Activated T-helper 2 cell treated with anti-CD3 and anti-CD28 coated beads, Interferon-gamma antibody, Interleukin-2, Interleukin-4, amounts not matched to agents 10 μg/mL and 5 μg/mL and 100 μg/mL, durations not matched to agents 14 hours and 24 hours and 36 hours (primary cell): ENCODE measurements at regions not wholly inside any gene's neighbourhood (a gene's known extent, or its start where the extent isn't known, plus 50 kb on each side); places are given as distances from the start of the nearest gene placed in this dataset.

Source experiments
- DNase-seq: peaks from one replicate; pipeline ENCODE4 v3.0.0; 2021; ENCODE audit warnings: low spot score
- H3K27ac Mint-ChIP-seq: one replicate; pipeline ENCODE4 v1.8.0; 2021; ENCODE audit warnings: mixed read lengths
- H3K27me3 Mint-ChIP-seq: one replicate; pipeline ENCODE4 v1.8.0; 2021; ENCODE audit warnings: low read depth, mixed read lengths
- H3K36me3 Mint-ChIP-seq: one replicate; pipeline ENCODE4 v1.8.0; 2021; ENCODE audit warnings: low read depth, mixed read lengths
- H3K4me1 Mint-ChIP-seq: one replicate; pipeline ENCODE4 v1.8.0; 2021; ENCODE audit warnings: low read depth, mixed read lengths
- H3K4me3 Mint-ChIP-seq: one replicate; pipeline ENCODE4 v1.8.0; 2021; ENCODE audit warnings: low read depth, mild to moderate bottlenecking, moderate library complexity, mixed read lengths
- H3K9me3 Mint-ChIP-seq: one replicate; pipeline ENCODE4 v1.8.0; 2021; ENCODE audit warnings: mixed read lengths
- intact Hi-C: fragments of 100-400 bp; cut with micrococcal nuclease; formaldehyde crosslinking; loops from one replicate; pipeline ENCODE4 v1.15.1; 2023

DNA sequence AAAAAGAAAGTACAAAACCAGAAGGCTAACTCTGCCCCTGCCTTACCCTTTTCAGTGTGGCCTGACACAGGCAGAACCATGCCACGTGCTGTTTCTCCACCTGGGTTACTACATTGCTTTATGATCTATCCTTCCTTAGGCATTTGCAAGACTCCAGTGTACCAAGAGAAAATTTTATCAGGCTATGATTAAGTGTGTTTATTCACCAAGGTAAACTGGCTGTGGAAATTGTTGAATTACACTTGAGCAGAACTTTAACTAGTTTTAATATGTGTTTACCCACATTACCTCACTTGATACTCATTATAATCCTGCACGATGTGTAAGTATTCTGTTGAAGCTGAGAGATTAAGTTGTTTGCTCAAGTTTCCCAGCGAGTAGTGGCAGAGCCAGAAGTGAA, 129.7 kb upstream of the MYOCD start:
- Mint-ChIP-seq H3K27ac (no peak overlapping the region), H3K9me3 (peaks cover 40% of the 10 kb centered on the region), H3K4me1 (no peaks in the 10 kb centered on the region), H3K4me3 (no peak overlapping the region), H3K27me3 (no peaks in the 10 kb centered on the region), H3K36me3 (no peaks in the 10 kb centered on the region)
- DNase-seq: no peak
- intact Hi-C loops: no loop called here

GRCh38 chr17:12536472-12536871, 129.2 kb upstream of the MYOCD start:
- DNase-seq: no peak
- Mint-ChIP-seq H3K36me3 (no peaks in the 10 kb centered on the region), H3K4me1 (no peaks in the 10 kb centered on the region), H3K4me3 (no peak overlapping the region), H3K9me3 (peaks cover 42% of the 10 kb centered on the region), H3K27me3 (no peaks in the 10 kb centered on the region), H3K27ac (no peak overlapping the region)
- intact Hi-C loops: no loop called here

GRCh38 chr17:12537436-12537835, 128.3 kb upstream of the MYOCD start:
- Mint-ChIP-seq H3K4me3 (no peak overlapping the region), H3K27ac (no peak overlapping the region), H3K36me3 (no peaks in the 10 kb centered on the region), H3K27me3 (no peaks in the 10 kb centered on the region), H3K4me1 (no peaks in the 10 kb centered on the region), H3K9me3 (peaks cover 42% of the 10 kb centered on the region)
- intact Hi-C loops: no loop called here
- no peak for DNase-seq

- Mint-ChIP-seq H3K27me3 (no peaks in the 10 kb centered on the region), H3K4me3 (no peak overlapping the region), H3K4me1 (no peaks in the 10 kb centered on the region), H3K36me3 (no peaks in the 10 kb centered on the region), H3K9me3 (peaks cover 42% of the 10 kb centered on the region), H3K27ac (no peak overlapping the region)
- intact Hi-C loops: no loop called here
- DNase-seq: no peak
Observed at GRCh38 chr17:12538003-12538402, 127.7 kb upstream of the MYOCD start.

GRCh38 chr17:12545877-12546513, 119.7 kb upstream of the MYOCD start:
- H3K27me3 Mint-ChIP-seq: no peaks in the 10 kb centered on the region
- intact Hi-C loops: no loop called here
- H3K27ac Mint-ChIP-seq: no peak overlapping the region
- H3K36me3 Mint-ChIP-seq: no peaks in the 10 kb centered on the region
- H3K4me3 Mint-ChIP-seq: no peak overlapping the region
- DNase-seq: no peak
- no peaks in the 10 kb centered on the region for H3K4me1 Mint-ChIP-seq
- H3K9me3 Mint-ChIP-seq: peaks cover 36% of the 10 kb centered on the region

DNA sequence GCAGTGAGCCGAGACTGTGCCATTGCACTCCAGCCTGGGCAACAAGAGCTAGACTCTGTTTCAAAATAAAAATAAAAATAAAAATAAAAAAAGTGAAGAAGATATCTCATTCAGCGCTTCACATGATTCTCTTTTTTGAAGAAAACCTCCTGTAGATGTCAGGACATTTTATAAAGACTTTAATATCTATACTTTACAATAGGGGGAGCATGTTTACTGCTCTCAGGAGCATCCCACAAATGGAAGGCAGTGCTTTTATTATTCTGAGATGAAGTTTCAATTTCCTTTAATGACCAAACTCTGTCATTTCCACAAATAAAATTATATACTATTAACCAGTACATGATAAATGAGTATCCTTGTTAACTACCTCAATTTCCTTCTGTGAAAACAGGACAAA, 118.7 kb upstream of the MYOCD start:
- Mint-ChIP-seq H3K27ac (no peak overlapping the region), H3K4me3 (no peak overlapping the region), H3K9me3 (peaks cover 35% of the 10 kb centered on the region), H3K4me1 (no peaks in the 10 kb centered on the region), H3K36me3 (no peaks in the 10 kb centered on the region), H3K27me3 (no peaks in the 10 kb centered on the region)
- no peak for DNase-seq
- intact Hi-C loops: no loop called here

- Mint-ChIP-seq H3K4me1 (no peaks in the 10 kb centered on the region), H3K27me3 (no peaks in the 10 kb centered on the region), H3K4me3 (no peak overlapping the region), H3K36me3 (no peaks in the 10 kb centered on the region), H3K27ac (no peak overlapping the region), H3K9me3 (peaks cover 35% of the 10 kb centered on the region)
- no peak for DNase-seq
- intact Hi-C loops: no loop called here
Observed at GRCh38 chr17:12547831-12548230, 117.9 kb upstream of the MYOCD start.

GRCh38 chr17:12548558-12548957, 117.1 kb upstream of the MYOCD start:
- no peaks in the 10 kb centered on the region for H3K36me3 Mint-ChIP-seq
- intact Hi-C loops: no loop called here
- H3K27ac Mint-ChIP-seq: no peak overlapping the region
- no peaks in the 10 kb centered on the region for H3K27me3 Mint-ChIP-seq
- no peaks in the 10 kb centered on the region for H3K4me1 Mint-ChIP-seq
- no peak for DNase-seq
- peaks cover 32% of the 10 kb centered on the region for H3K9me3 Mint-ChIP-seq
- no peak overlapping the region for H3K4me3 Mint-ChIP-seq

DNA sequence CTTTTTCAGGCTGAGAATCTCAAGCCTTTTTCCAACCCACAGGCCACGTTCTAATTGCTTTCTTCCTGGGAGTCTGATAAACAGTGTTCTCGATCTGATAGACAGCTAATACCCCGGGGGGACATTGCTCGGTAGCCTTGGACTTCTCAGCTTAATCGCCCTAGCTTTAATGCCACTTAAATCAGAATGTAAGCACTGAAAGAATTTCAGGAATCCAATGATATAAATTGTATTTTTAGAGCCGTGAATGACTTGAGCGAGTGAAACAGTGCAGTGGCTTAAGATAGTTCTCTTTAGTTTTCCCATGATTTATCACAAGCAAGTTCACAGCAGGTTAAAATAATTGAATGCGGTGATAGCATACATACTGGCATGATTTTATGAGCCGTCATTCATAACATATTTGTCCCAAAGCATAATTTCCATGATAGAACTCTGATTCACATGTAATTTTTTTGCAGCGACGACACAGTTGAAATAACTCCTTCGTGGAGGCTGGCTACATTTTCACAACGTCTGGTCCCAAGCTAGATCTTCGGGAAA, 116.1 kb upstream of the MYOCD start:
- intact Hi-C loops: no loop called here
- H3K27ac Mint-ChIP-seq: no peak overlapping the region

GRCh38 chr17:12553625-12554024, 112.1 kb upstream of the MYOCD start:
- Mint-ChIP-seq H3K36me3 (no peaks in the 10 kb centered on the region), H3K27ac (no peak overlapping the region), H3K4me3 (no peak overlapping the region), H3K27me3 (no peaks in the 10 kb centered on the region), H3K4me1 (no peaks in the 10 kb centered on the region), H3K9me3 (peaks cover 33% of the 10 kb centered on the region)
- intact Hi-C loops: no loop called here
- DNase-seq: no peak

More for the DNA sequence above, 116.1 kb upstream of the MYOCD start:
- H3K36me3 Mint-ChIP-seq: no peaks in the 10 kb centered on the region
- no peaks in the 10 kb centered on the region for H3K27me3 Mint-ChIP-seq
- H3K4me3 Mint-ChIP-seq: no peak overlapping the region
- H3K9me3 Mint-ChIP-seq: peaks cover 33% of the 10 kb centered on the region
- DNase-seq: no peak
- no peaks in the 10 kb centered on the region for H3K4me1 Mint-ChIP-seq

DNA sequence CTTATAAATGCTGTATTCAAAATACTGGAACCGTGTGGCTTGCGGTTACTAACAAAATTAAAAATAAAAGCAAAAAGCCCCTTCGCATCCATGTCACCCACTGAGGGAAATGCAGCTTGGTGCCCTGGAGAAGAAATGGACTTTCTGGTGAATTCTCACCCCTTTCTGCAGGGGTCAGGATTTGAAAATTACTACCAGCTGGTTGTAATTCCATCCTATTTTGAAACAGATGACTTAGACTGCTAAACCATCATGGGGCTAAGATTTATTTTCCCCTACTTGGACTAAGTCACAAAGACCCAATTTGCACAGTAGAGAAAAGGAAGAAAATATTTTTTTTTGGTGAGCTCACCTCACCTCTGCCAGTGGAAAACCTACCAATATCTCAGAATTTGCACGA, 111.4 kb upstream of the MYOCD start:
- Mint-ChIP-seq H3K27ac (no peak overlapping the region), H3K27me3 (no peaks in the 10 kb centered on the region), H3K36me3 (no peaks in the 10 kb centered on the region), H3K4me1 (no peaks in the 10 kb centered on the region), H3K9me3 (peaks cover 27% of the 10 kb centered on the region), H3K4me3 (no peak overlapping the region)
- DNase-seq: no peak
- intact Hi-C loops: no loop called here

GRCh38 chr17:12566291-12566690, 99.4 kb upstream of the MYOCD start:
- H3K27ac Mint-ChIP-seq: no peak overlapping the region
- no peaks in the 10 kb centered on the region for H3K36me3 Mint-ChIP-seq
- H3K4me3 Mint-ChIP-seq: no peak overlapping the region
- H3K4me1 Mint-ChIP-seq: no peaks in the 10 kb centered on the region
- intact Hi-C loops: no loop called here
- no peaks in the 10 kb centered on the region for H3K27me3 Mint-ChIP-seq
- no peak for DNase-seq
- peaks cover 35% of the 10 kb centered on the region for H3K9me3 Mint-ChIP-seq

DNA sequence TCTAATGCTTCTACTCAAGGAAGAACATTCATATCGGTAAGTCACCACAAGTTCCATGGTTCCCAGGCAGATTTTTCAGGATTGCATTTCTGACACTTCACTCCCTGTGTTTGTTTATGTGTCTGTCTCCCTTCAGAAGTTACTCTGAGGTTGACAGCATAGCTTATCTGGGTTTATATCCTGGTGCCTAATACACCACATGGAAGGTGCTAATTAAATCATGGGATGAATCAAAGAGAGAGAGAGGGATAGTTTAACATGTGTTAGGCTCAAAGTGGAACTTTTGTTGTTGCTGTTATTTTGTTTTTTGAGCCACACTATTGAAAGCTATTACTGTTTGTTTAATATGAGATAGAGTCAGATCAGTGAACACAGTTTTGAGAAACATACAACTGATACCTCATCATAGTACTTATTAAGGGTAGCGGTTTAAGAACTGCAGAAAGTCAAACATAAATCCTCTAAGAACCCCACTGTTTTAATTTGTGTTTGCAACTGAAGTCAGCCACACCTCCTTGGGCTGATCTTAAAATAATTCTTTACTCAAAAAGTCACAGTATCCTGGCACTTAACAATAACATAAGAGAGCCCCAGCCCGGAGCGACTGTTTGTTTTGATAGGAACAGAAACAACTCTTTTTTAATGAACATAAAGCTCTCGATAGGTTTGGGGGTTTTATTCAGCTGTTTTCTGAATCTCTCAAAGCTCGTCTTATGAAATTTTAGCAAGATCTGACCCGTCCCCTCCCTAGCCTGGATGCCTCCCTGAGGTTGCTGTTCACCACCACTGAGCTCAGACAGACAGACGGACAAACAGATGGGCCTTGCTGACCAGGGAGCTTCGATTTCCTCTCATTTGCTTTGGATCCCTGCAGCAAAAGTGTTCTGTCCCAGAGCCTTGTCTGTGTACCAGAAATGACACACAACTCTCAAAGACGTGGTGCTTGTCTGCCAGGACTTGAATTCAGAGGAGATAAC, 98.3 kb upstream of the MYOCD start:
- H3K27me3 Mint-ChIP-seq: no peaks in the 10 kb centered on the region
- intact Hi-C loops: no loop called here
- no peak for DNase-seq

More for the DNA sequence above, 98.3 kb upstream of the MYOCD start:
- H3K4me3 Mint-ChIP-seq: no peak overlapping the region
- no peaks in the 10 kb centered on the region for H3K36me3 Mint-ChIP-seq
- no peaks in the 10 kb centered on the region for H3K4me1 Mint-ChIP-seq
- peaks cover 41% of the 10 kb centered on the region for H3K9me3 Mint-ChIP-seq
- no peak overlapping the region for H3K27ac Mint-ChIP-seq
